Astrocyte (in vitro differentiated cells and primary cell): ENCODE measurements at regions not wholly inside any gene's neighbourhood (a gene's known extent, or its start where the extent isn't known, plus 50 kb on each side); places are given as distances from the start of the nearest gene placed in this dataset.

ENCODE experiments used
- CTCF ChIP-seq: IDR thresholded peaks from 2 replicates; pipeline ENCODE4 v1.5.1; 2011; ENCODE audit warnings: low read depth, mild to moderate bottlenecking, inconsistent platforms, low read length, moderate library complexity; ENCODE audit not compliant: insufficient read depth
- EZH2 ChIP-seq: IDR thresholded peaks from 2 replicates; pipeline ENCODE4 v1.6.1; 2012; ENCODE audit warnings: mild to moderate bottlenecking, low read length, inconsistent platforms; ENCODE audit not compliant: insufficient read depth

GRCh38 chr5:109982966-109983534, 293.3 kb downstream of the MAN2A1 start:
- TF ChIP-seq CTCF, result no peak
- TF ChIP-seq EZH2, result no peak
